HG02970 (cell line): ENCODE measurements at regions not wholly inside any gene's neighbourhood (a gene's known extent, or its start where the extent isn't known, plus 50 kb on each side); places are given as distances from the start of the nearest gene placed in this dataset.
"Not testable (repeated sequence)": the region's sequence is repeated elsewhere in the genome, so short reads cannot be mapped to it uniquely, and the experiment has no call there.

ENCODE experiments used
- ATAC-seq: cut with Tn5 transposase; IDR thresholded peaks from one replicate; pipeline ENCODE4 v1.9.1; 2021; ENCODE audit warnings: mild to moderate bottlenecking, moderate library complexity, moderate number of reproducible peaks; ENCODE audit not compliant: unreplicated experiment, low FRiP score

DNA sequence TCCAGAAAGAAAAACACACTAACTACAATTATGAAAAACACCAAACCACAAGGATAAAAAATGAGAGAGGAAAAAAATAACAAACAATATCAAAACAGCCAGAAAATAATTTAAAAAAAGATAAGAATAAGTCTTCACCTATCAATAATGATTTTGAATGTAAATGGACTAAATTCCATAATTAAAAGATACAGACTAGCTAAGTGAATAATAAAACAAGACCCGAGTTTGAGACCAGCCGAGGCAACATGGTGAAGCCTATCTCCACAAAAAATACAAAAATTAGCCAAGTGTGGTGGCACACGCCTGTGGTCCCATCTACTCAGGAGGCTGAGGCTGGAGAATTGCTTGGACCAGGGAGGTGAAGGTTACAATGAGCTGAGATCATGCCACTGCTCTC, 131.1 kb downstream of the MTERF1 start:
- ATAC-seq, result no peak

DNA sequence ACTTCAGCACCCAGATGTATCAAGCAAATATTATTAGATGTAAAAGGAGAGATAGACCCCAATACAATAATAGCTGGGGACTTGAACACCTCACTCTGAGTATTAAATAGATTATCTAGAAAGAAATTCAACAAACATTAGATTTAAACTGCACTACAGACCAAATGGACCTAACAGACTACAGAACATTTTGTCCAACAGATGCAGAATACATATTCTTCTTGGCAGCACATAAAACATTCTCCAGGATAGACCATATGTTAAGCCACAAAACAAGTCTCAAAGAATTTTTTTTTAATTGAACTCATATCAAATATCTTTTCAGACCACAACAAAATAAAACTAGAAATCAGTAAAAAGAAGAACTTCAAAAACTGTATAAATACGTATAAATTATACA, 130.4 kb downstream of the MTERF1 start:
- no peak for ATAC-seq

DNA sequence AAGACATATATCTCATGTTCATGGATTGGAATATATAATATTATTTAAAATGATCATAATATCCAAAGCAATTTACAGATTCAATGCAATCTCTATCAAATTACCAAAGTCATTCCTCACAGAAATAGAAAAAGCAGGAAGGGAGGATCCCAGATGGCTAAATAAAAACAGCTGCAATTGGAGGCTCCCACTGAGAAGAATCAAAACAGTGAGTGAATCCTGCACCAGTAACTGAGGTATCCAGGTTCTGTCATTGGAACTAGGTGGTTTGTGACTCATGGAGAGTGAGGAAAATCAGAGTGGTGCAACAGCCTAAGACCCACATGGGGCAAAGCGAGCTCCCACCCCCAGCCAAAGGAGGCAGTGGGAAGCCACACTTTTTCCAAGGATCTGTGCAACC, 128.4 kb downstream of the MTERF1 start:
- no peak for ATAC-seq

DNA sequence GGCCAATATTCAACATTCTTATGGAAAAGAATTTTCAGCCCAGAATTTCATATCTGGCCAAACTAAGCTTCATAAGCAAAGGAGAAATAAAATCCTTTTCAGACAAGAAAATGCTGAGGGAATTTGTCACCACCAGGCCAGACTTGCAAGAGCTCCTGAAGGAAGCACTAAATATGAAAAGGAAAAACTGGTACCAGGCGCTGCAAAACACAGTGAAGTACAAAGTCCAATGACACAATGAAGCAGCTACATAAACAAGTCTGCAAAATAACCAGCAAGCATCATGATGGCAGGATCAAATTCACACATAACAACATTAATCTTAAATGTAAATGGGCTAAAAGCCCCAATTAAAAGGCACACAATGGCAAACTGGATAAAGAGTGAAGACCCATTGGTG, 126.2 kb downstream of the MTERF1 start:
- ATAC-seq, result not testable (repeated sequence)

DNA sequence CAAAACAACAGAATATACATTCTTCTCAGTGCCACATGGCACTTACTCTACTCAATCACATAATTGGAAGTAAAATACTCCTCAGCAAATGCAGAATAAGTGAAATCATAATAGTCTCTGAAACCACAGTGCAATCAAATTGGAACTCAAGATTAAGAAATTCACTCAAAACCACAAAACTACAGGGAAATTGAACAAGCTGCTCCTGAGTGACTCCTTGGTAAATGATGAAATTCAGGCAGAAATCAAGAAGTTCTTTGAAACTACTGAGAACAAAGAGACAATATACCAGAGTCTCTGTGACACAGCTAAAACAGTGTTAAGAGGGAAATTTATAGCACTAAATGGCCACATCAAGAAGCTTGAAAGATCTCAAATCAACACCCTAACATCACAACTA, 125.4 kb downstream of the MTERF1 start:
- not testable (repeated sequence) for ATAC-seq

DNA sequence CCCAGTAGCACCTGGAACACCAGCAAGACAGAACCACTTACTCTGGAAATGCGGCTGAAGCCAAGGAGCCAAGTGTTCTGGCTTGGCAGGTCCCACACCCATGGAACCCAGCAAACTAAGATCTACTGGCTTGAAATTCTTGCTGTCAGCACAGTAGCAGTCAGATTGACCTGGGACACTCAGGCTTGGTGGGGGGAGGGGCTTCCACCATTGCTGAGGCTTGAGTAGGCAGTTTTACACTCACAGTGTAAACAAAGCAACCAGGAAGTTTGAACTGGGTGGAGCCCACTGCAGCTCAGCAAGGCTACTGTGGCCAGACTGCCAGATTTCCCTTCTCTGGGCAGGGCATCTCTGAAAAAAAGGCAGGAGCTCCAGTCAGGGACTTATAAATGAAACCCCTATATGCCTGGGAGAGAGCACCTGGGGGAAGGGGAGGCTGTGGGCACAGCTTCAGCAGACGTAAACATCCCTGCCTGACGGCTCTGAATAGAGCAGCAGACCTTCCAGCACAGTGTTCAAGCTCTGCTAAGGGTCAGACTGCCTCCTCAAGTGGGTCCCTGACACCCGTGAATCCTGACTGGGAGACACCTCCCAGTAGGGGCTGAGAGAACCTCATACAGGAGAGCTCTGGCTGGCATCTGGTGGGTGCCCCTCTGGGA, 121.2 kb downstream of the MTERF1 start:
- ATAC-seq, result no peak

DNA sequence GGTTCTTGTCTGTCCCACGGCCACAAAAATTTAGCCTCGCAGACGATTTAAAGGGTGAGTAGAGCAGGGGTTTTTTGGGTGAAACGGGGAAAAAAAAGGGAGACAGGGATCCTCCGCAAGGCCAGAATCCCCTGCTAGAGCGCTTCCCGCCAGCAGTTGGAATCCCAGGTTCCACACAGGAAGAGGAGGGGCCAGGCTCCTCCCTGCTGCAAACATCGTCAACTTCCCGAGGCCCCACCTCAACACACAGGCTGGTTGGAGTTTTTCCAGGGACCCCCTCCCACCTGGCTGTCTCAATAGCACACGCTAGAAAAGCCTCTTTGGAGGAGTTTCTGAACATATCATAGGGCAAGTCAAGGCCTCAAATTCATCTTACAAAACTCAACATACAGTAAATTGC, 112.7 kb downstream of the MTERF1 start:
- no peak for ATAC-seq

DNA sequence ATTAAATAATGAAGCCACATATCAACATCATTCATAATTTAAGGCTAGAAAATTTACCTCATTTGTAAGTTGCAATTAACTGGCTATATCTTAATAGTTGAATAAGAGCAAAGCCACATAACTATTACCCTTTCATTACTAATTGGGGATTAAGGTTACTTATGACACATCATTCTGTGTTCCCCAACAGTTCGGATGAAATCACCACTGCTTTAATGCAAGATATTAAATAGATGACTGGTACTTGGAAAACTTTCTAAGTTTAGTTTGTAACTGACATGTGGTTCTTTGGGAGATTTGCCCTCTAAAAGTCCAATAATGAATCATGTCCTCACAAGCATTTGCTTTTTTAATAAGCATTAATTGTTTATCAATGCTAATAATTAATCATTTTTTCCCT, 109.1 kb downstream of the MTERF1 start:
- ATAC-seq, result no peak

DNA sequence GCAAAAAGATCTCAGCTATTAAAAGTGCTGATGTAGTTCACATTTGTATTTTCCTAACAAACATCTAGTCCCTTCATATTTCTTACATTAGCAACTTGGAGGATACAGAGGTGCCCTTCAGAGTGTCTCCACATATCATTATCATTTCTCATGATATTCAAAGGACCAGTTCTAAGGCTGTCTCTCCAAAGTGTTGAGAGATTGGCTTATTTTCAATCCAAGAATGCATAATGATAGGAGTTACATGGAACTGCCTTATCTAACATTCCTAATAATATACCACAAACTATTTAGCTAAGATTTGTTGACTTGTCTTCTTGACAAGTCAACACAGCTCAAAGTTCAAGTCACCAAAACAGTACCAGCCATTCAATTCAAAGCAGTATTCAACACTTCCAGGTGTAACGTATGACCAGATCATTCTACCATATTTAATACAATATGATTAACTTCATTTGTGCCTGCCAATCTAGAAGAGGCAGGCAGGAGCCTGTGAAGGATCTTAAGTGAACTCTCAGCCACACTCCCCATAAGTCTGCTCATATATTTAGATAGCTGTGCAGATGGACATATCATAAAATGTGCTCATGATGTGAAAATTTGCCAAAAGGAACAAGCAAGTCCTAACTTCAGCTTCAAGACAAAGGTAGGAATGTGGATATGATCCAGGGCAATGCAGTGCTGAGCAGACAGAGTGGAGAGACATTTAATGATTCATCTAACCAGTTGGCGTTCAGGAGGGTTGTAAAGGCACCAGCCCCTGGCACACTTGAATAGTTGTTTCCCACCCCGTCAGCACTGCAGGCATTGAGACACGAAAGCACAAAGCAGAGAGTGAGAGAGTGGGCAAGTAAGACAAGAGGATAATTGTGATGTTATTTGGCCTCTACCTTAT, 108.3 kb downstream of the MTERF1 start:
- ATAC-seq, result no peak

DNA sequence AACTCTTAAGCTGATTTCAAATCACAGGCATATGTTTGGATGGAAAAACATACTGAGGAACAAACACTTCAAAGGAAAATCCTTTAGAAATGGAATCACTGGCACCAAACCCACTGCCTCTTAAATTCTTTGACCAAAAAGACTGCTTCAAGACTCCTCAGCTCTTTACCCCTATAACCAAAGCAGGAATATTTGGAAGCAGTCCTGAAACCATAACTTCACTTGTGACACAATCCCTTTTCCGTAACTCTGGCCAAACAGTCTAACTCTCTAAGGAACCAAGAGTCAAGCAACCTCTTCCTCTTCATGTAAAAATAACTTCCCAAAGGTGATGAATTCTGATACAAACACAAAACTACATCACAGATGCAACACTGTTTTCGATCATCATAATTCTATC, 104.3 kb downstream of the MTERF1 start:
- no peak for ATAC-seq

DNA sequence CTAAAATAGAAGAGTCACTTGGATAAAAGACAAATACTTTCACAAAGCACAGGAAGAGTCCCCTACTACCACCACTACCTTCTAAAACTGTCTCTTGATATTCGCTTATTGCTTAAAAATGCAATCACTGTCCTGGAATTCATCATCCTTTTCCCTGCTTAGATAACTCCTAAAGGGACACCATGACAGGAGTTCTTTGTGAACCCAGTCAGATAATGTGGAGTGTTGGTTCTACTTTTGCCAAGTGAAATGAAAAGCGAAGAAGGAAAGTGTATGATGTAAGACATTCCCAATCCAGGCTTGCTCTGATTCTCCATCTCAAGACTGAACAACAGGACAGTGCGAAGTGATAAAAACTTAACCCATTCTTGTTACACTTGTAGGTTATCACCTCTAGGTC, 103.0 kb downstream of the MTERF1 start:
- no peak for ATAC-seq

DNA sequence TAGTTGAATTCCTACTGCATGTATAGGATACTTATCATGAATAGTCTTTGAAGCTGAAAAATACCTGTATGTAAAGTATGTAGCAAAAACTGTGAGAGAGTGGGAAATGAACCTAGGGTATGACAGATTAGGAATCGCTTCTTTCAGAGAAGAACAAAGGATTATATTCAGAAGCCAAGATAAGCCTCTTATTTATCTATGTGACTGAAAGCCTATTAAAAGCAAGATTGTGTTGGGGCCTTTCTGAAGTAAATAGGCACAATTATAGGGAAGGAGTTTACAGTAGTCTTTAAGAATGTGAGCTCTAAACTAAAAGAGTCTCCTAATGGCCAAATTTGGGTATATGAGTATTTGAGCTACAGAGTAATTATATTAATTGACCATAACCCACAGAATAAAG, 102.1 kb downstream of the MTERF1 start:
- ATAC-seq, result no peak

DNA sequence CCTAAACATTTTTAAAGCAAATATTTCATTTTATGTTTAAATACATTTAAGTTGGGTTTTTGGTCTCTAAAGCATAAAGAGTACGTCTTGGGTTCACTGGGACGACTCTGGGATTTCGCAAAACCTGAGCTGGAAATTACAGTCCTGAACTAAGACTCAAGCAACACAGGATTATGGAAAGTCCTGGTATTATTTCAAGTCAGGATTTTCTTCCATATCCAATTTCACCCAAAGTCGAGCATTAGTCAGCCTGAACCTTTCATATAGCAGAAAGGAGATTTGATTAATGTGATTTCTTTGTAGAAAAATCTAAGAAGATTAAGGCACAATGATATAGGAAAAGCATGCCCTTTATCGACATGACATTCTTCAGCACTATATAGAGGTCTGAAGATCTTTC, 100.0 kb downstream of the MTERF1 start:
- ATAC-seq, result no peak

DNA sequence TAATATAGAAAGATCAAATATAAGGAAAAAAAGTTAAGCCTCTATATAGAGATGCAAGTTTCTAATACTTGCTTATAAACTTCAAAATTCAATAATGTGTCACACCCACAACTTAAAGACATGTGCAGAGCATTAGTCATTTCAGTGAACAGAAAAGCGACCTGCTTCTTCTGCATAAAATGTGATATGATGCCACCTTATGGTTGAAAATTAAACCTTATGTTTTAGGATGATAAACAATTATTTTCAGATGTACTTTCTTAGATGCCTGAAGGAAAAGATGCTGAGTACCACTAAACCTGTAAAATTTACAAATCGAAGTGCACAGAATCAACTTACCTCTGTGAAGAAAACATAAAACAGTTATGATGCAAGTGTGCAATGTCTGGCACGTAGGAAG, 96.0 kb downstream of the MTERF1 start:
- ATAC-seq, result no peak

DNA sequence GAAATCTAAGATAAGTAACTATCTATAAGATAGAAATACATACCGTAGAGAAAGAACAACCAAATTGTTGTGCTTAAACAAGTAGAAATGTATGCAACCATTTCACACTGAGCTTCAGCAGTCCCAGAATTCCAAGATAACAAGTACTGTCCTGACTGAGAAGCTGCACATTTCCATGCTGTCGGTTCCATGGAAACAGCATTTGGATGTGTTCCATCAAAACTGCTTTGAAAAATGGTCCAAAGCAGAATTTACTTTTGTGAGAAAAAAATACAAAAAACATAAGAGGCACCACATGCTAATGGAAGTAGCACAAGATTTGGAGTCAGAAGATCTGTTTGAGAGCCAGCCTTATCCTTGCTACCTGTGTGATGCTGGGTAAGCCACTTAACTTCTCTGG, 92.6 kb downstream of the MTERF1 start:
- no peak for ATAC-seq

DNA sequence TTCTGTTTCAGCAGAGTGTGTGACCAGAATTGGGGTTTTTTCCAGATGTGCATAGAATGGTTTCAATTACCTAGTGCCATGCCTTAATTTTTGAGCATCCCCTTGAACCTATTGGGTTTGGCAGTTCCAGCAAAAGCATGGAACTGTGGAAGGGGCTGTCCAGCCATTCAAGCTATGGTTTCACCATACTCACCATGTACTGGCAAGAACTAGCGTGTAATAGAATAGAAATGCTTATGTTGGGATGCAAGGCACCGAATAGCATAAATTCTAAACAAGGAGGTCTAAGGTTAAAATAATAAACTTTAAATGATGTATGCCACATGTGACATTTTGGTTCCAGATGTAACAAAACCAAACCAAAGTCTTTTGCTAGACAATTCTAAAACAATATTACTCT, 91.4 kb downstream of the MTERF1 start:
- no peak for ATAC-seq

DNA sequence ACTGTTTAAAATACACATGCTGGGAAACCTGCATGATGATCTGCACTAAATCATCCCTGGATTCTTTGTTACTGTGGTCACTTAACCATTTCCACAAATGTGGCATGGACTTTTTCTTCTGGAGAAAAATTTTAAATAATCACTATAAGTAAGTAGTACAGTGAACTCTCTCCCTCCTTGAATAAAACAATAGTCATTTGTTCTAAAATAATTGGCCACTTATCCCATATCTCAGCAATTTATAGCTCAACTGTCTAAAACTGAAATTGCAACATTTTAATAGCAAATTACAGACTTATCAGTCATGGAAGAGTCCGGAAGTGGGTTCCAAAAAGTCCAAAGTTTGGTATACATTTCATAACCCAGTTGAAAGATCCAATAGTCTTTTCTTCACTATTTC, 90.9 kb downstream of the MTERF1 start:
- no peak for ATAC-seq

DNA sequence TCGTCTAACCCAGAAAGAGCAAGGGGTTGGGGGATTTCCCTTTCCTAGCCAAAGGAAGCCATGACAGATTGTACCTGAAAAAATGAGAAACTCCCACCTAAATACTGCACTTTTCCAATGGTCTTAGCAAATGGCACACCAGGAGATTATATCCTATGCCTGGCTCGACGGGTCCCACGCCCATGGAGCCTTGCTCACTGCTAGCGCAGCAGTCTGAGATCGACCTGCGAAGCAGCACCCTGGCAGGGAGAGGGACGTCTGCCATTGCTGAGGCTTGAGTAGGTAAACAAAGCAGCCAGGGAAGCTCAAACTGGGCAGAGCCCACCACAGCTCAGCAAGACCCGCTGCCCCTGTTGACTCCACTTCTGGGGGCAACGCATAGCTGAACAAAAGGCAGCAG, 89.9 kb downstream of the MTERF1 start:
- not testable (repeated sequence) for ATAC-seq

DNA sequence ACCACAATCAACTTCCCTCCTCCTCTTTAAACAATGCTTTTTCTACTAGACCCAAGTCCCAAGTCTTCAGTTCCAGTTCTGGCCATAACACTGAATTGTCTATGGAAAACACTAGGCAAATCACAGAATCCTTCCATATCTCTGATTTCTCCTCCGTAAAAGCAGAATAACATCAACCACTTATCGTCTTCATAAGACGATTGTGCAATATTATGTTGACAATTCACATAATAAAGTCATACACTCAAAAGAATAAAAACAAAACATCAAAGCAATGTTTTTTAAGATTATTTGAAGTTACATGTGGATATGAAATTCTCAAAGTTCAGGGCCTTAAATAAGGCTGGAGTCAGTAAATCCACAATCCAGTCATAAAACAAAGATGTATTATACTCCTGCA, 84.4 kb downstream of the MTERF1 start:
- no peak for ATAC-seq

DNA sequence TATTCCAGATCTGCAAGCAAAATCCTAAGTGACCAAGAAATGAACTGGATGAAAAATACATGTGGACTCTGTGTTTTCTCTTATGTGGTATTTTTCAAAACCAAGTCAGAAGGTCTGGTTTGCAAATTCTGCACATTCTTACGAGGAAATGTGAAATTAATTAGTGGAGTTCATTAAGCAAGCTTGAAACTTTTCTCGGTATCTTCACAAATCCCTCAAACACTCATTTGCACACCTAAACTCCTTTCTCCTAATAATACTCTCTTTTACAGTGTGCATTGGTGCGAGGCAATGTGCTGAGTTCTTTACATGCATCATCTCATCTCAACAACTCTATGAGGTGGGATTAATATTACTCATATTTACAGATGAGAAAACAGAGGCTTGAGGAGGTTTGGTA, 82.1 kb downstream of the MTERF1 start:
- ATAC-seq, result no peak

DNA sequence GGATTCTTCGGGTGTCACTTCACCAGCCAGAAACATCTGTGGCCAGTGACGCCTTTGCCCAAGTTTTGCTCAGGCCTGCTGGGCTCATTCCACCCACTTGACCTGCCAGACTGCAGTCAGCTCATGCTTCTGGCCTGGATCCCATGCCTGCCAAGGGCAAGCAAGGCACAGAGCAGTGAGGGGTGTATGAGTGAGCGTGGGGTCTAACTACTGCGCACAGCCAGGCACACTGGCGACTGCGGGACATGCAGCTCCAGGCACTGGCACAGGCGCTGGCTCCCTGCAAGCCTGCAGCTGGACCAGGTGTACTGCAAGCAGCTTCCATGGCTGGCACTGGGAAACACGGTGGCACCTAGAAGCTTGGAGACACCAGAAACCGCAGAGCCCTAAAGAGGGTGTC, 80.1 kb downstream of the MTERF1 start:
- ATAC-seq, result no peak

DNA sequence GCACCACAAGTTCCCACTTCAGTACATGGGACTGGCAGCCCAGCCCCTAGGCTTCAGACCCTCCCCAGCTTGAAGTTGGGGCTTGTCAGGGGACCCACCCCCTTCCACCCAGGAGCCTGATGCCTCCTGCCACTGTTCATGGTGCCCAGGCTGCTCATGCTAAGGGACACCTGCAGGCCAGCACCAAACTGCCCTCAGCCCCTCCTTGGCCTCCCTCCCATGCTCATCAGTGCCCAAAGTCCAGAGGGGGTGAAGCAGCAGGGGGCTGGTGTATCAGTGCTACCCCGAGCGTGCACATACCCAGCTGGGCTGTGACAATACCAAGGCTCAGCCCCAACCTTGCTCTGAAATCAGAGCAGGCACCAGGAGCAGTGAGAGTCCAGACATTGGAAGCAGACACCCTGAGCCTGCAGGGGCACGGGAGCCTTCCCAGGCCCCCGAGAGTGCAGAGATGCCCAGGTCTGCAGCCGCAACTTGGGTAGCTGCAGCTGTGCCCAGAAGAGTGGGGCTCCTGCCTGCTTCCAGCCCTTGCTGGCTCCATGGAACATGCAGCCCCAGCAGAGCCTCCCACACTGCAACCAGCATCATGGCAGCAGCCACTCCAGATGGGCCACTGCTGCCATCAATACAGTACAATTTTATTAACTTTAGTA, 79.0 kb downstream of the MTERF1 start:
- no peak for ATAC-seq
